Osteocyte (in vitro differentiated cells): ENCODE measurements at regions not wholly inside any gene's neighbourhood (a gene's known extent, or its start where the extent isn't known, plus 50 kb on each side); places are given as distances from the start of the nearest gene placed in this dataset.

Experiments used
- DNase-seq: peaks from one replicate; pipeline ENCODE4 v3.0.0; 2021; ENCODE audit warnings: mixed read lengths; ENCODE audit not compliant: unreplicated experiment; ENCODE audit errors: extremely low spot score
- H3K27ac Mint-ChIP-seq: one replicate; pipeline ENCODE4 v1.8.0; 2021; ENCODE audit warnings: mild to moderate bottlenecking, mixed read lengths; ENCODE audit not compliant: unreplicated experiment
- H3K27me3 Mint-ChIP-seq: one replicate; pipeline ENCODE4 v1.8.0; 2021; ENCODE audit warnings: mixed read lengths; ENCODE audit not compliant: unreplicated experiment
- H3K36me3 Mint-ChIP-seq: one replicate; pipeline ENCODE4 v1.8.0; 2021; ENCODE audit warnings: mixed read lengths; ENCODE audit not compliant: unreplicated experiment
- H3K4me1 Mint-ChIP-seq: one replicate; pipeline ENCODE4 v1.8.0; 2021; ENCODE audit warnings: mixed read lengths; ENCODE audit not compliant: unreplicated experiment
- H3K4me3 Mint-ChIP-seq: one replicate; pipeline ENCODE4 v1.8.0; 2021; ENCODE audit warnings: mild to moderate bottlenecking, moderate library complexity, mixed read lengths; ENCODE audit not compliant: unreplicated experiment
- H3K9me3 Mint-ChIP-seq: one replicate; pipeline ENCODE4 v1.8.0; 2021; ENCODE audit warnings: mixed read lengths; ENCODE audit not compliant: unreplicated experiment
- TF ChIP-seq, protein P1 (sequence below): fragments of 200-600 bp; sonication (generic); IDR thresholded peaks from 2 replicates; pipeline ENCODE4 v1.5.0; 2021; ENCODE audit warnings: antibody characterized with exemption, mild to moderate bottlenecking, moderate library complexity

DNA sequence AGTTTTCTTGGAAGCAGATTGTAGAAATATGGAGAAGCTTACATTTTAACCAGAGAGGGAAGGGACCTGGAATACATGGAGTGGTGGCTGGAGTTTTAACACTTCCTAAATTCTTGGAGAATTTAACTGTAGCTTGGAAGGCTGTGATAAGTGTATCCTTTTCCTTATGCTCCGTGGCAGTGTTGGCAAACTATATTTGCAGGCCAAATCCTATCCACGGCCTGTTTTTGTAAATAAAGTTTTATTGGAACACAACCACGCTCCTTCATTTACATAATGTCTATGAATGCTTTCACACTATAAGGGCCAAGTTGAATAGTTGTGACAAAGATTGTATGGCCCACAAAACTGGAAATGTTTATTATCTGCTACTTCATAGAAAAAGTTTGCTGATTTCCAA lies 110.6 kb upstream of the MIR17HG start:
- Mint-ChIP-seq H3K9me3 (no peaks in the 10 kb centered on the region), H3K36me3 (no peaks in the 10 kb centered on the region), H3K4me1 (no peaks in the 10 kb centered on the region), H3K27me3 (no peaks in the 10 kb centered on the region), H3K4me3 (no peak overlapping the region), H3K27ac (no peak overlapping the region)
- TF ChIP-seq, protein P1, sequence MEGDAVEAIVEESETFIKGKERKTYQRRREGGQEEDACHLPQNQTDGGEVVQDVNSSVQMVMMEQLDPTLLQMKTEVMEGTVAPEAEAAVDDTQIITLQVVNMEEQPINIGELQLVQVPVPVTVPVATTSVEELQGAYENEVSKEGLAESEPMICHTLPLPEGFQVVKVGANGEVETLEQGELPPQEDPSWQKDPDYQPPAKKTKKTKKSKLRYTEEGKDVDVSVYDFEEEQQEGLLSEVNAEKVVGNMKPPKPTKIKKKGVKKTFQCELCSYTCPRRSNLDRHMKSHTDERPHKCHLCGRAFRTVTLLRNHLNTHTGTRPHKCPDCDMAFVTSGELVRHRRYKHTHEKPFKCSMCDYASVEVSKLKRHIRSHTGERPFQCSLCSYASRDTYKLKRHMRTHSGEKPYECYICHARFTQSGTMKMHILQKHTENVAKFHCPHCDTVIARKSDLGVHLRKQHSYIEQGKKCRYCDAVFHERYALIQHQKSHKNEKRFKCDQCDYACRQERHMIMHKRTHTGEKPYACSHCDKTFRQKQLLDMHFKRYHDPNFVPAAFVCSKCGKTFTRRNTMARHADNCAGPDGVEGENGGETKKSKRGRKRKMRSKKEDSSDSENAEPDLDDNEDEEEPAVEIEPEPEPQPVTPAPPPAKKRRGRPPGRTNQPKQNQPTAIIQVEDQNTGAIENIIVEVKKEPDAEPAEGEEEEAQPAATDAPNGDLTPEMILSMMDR, result no peak
- DNase-seq, result no peak

DNA sequence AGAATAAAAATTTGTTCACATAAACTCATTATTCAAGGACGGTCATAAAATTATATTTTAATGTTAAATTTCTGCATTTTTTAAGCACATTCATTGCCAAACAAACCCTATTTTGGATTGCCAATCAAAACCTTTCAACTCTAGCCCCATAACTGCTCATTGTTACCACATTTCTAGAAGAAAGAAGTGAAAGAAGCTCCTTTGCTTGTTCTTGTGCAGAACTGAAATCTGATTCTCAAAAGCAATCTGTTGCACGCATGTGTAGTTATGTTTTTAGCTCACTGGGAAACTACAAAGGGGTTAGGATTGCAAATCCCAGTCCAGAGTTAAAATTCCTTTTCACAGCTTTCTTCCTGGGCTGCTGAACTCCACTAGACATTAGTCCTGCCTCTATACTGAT lies 109.5 kb upstream of the MIR17HG start:
- H3K4me1 Mint-ChIP-seq, result no peaks in the 10 kb centered on the region

DNA sequence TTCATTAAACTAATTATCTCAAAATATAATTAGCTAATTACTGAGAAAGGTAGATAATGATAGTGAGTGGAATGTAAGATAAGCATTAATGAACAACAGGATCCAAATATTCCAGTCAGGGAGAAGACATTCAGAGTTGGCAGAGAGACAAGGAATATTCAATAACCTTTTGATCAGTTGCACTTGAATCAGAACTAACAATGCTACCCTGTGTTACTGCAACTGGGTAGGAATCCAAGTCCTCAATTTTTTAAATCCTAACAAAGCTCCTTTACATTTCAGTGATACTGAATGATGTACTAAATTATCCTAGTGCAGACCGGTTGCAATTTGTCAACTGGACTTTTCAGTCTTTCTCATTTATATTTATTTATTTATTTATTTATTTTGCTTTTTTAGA lies 107.1 kb upstream of the MIR17HG start:
- DNase-seq, result no peak
- Mint-ChIP-seq H3K36me3 (no peaks in the 10 kb centered on the region), H3K4me3 (no peak overlapping the region), H3K27me3 (peaks cover 3% of the 10 kb centered on the region), H3K4me1 (no peaks in the 10 kb centered on the region), H3K27ac (no peak overlapping the region), H3K9me3 (no peaks in the 10 kb centered on the region)
- TF ChIP-seq, protein P1, result no peak

More for the DNA sequence above, 109.5 kb upstream of the MIR17HG start:
- Mint-ChIP-seq H3K36me3 (no peaks in the 10 kb centered on the region), H3K4me3 (no peak overlapping the region), H3K27ac (no peak overlapping the region), H3K9me3 (no peaks in the 10 kb centered on the region), H3K27me3 (no peaks in the 10 kb centered on the region)
- TF ChIP-seq, protein P1, result no peak
- DNase-seq, result no peak

DNA sequence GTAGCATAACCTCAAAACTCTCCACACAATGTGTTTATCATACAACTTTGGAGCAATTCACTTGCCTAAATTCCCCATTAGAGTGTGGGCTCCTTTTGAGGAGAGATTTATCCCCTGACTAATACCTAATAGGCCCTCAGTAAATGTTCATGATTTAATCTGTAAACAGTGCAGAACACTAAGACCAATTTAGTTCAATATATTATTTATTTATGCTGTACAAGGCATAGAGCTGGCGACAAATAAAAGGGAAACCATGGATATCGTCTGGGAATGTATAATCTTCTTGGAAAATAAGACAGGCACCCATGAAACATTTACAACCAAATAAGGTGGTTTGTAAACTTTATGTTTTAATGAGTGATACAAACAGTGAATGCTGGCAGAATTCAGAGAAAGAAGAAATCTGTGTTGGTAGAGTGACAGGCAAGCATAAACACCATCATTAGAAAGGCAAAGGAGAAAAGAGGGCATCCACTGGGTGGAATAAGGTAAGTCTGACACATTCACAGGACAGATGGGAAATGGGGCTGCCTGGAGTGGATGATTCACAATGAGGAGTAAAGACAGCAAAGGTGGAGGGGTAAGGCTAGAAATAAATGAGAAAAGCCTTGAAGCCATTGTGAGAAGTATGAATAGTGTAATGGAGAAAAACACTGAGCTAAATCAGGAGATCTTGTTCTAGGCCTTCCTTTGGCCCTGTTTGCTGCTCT lies 106.1 kb upstream of the MIR17HG start:
- TF ChIP-seq, protein P1, result no peak
- H3K4me1 Mint-ChIP-seq, result no peaks in the 10 kb centered on the region

DNA sequence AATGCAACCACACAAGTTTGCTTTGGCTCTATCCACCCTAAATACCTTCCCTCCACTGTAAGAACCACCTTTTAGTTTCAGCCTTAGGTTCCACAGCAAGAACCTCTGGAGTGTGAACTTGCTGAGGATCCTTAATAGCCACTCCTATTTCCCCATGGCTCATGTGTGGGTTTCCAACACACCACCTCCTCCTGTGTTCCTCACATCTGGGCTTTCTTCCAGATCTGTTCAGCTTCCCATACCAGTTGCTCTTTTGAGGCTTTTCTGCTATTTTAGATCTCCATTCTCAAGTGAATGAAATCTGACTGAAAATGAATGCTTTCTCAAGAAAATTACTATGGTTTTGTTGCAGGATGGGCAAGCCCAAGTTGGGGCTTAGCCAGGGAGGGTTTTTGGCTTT lies 104.8 kb upstream of the MIR17HG start:
- TF ChIP-seq, protein P1, result no peak
- peaks cover 8% of the 10 kb centered on the region for H3K27me3 Mint-ChIP-seq
- H3K9me3 Mint-ChIP-seq, result no peaks in the 10 kb centered on the region
- H3K27ac Mint-ChIP-seq, result no peak overlapping the region
- no peak for DNase-seq
- H3K4me1 Mint-ChIP-seq, result no peaks in the 10 kb centered on the region
- no peaks in the 10 kb centered on the region for H3K36me3 Mint-ChIP-seq
- no peak overlapping the region for H3K4me3 Mint-ChIP-seq

More for the DNA sequence above, 106.1 kb upstream of the MIR17HG start:
- Mint-ChIP-seq H3K4me3 (no peak overlapping the region), H3K27me3 (peaks cover 5% of the 10 kb centered on the region), H3K27ac (no peak overlapping the region), H3K36me3 (no peaks in the 10 kb centered on the region), H3K9me3 (no peaks in the 10 kb centered on the region)
- no peak for DNase-seq
